CD4-positive, alpha-beta T cell (primary cell): ENCODE measurements at regions not wholly inside any gene's neighbourhood (a gene's known extent, or its start where the extent isn't known, plus 50 kb on each side); places are given as distances from the start of the nearest gene placed in this dataset.
"Not testable (repeated sequence)": the region's sequence is repeated elsewhere in the genome, so short reads cannot be mapped to it uniquely, and the experiment has no call there.

Experiments used
- ATAC-seq: fragments of 200-7000 bp; cut with Tn5 transposase; one replicate; pipeline ENCODE4 v1.10.0; 2022; ENCODE audit warnings: mild to moderate bottlenecking; ENCODE audit not compliant: poor library complexity
- CTCF ChIA-PET: fragments of 350-600 bp; sonication (Branson Sonifier 250); formaldehyde crosslinking; loops from one replicate; lab custom pipeline; 2021; ENCODE audit warnings: antibody characterized with exemption, inconsistent platforms; lab: Charles Lee
- POLR2A ChIA-PET: fragments of 350-600 bp; sonication (Branson Sonifier 250); formaldehyde crosslinking; loops from one replicate; lab custom pipeline; 2021; ENCODE audit warnings: antibody characterized with exemption, inconsistent platforms; lab: Charles Lee
- DNase-seq, 14 experiments: peaks; one replicate each; pipeline ENCODE4 v3.0.0-alpha.2; 2013 to 2020; ENCODE audit warnings: mixed read lengths in 2 of 14
- H3K27ac ChIP-seq, 2 donors: one replicate each; pipeline versions ENCODE4 v1.5.1 to v1.7.0; 2013; ENCODE audit warnings: low read length in 2 of 2, low read depth in 1 of 2, mild to moderate bottlenecking in 1 of 2
- H3K27me3 ChIP-seq, 2 experiments: 1 replicate in 1 of 2; 2 replicates in 1 of 2; pipeline versions ENCODE4 v1.6.1 to v1.7.0; 2013; ENCODE audit warnings: low read length in 2 of 2, control low read depth in 1 of 2, mild to moderate bottlenecking in 1 of 2, moderate library complexity in 1 of 2; ENCODE audit not compliant: insufficient read depth in 2 of 2, control insufficient read depth in 1 of 2
- H3K36me3 ChIP-seq: one replicate; pipeline ENCODE4 v1.6.1; 2013; ENCODE audit warnings: low read length, control low read depth; ENCODE audit not compliant: insufficient read depth
- H3K4me1 ChIP-seq: one replicate; pipeline ENCODE4 v1.6.1; 2013; ENCODE audit warnings: low read length, control low read depth; ENCODE audit not compliant: insufficient read depth
- H3K4me3 ChIP-seq: one replicate; pipeline ENCODE4 v1.5.1; 2013; ENCODE audit warnings: mild to moderate bottlenecking, low read length, moderate library complexity
- H3K9me3 ChIP-seq, 2 experiments: 1 replicate in 1 of 2; 2 replicates in 1 of 2; pipeline versions ENCODE4 v1.6.1 to v1.7.0; 2013; ENCODE audit warnings: low read length in 2 of 2, mild to moderate bottlenecking in 2 of 2, control low read depth in 1 of 2, moderate library complexity in 1 of 2; ENCODE audit not compliant: control insufficient read depth in 1 of 2, insufficient read depth in 1 of 2
- H3K27ac Mint-ChIP-seq: one replicate; pipeline ENCODE4 v1.8.0; 2020; ENCODE audit warnings: mixed read lengths
- H3K27me3 Mint-ChIP-seq: one replicate; pipeline ENCODE4 v1.8.0; 2021; ENCODE audit warnings: mixed read lengths
- H3K36me3 Mint-ChIP-seq: one replicate; pipeline ENCODE4 v1.8.0; 2021; ENCODE audit warnings: low read depth, mixed read lengths
- H3K4me1 Mint-ChIP-seq: one replicate; pipeline ENCODE4 v1.8.0; 2021; ENCODE audit warnings: low read depth, mixed read lengths
- H3K4me3 Mint-ChIP-seq: one replicate; pipeline ENCODE4 v1.8.0; 2020; ENCODE audit warnings: mild to moderate bottlenecking, mixed read lengths
- H3K9me3 Mint-ChIP-seq: one replicate; pipeline ENCODE4 v1.8.0; 2020; ENCODE audit warnings: mixed read lengths
- CTCF ChIP-seq: fragments of 200-600 bp; IDR thresholded peaks from one replicate; pipeline ENCODE4 v1.8.0; 2022; ENCODE audit warnings: antibody characterized with exemption, mild to moderate bottlenecking
- intact Hi-C, 2 experiments: fragments of 100-400 bp; cut with DNase I in 1 of 2; cut with micrococcal nuclease in 1 of 2; formaldehyde crosslinking; loops; one replicate each; pipeline versions ENCODE4 v1.15.1 to v1.9.0; 2023 to 2025; cut with DNase I, micrococcal nuclease

GRCh38 chr7:93690021-93690420, 115.5 kb upstream of the CALCR start:
- no peak for TF ChIP-seq CTCF
- Mint-ChIP-seq H3K4me3 (no peak overlapping the region), H3K36me3 (no peaks in the 10 kb centered on the region), H3K27ac (no peak overlapping the region), H3K27me3 (no peaks in the 10 kb centered on the region), H3K4me1 (no peaks in the 10 kb centered on the region), H3K9me3 (no peaks in the 10 kb centered on the region)
- no peak for ATAC-seq
- no peak for DNase-seq
- Histone ChIP-seq H3K27me3 (no peaks in the 10 kb centered on the region), H3K4me3 (no peak overlapping the region), H3K27ac (no peak overlapping the region), H3K9me3 (no peaks in the 10 kb centered on the region), H3K4me1 (no peaks in the 10 kb centered on the region), H3K36me3 (no peaks in the 10 kb centered on the region)
- intact Hi-C loops, result no loop called here
- ChIA-PET POLR2A (no interaction called here), CTCF (no interaction called here)

GRCh38 chr7:93678185-93678584, 103.7 kb upstream of the CALCR start:
- Histone ChIP-seq H3K9me3 (peaks cover 0 to 7% of the 10 kb centered on the region in 2 experiments), H3K27me3 (no peaks in the 10 kb centered on the region), H3K36me3 (no peaks in the 10 kb centered on the region), H3K4me3 (no peak overlapping the region), H3K27ac (no peak overlapping the region), H3K4me1 (no peaks in the 10 kb centered on the region)
- Mint-ChIP-seq H3K4me1 (no peaks in the 10 kb centered on the region), H3K27ac (no peak overlapping the region), H3K4me3 (no peak overlapping the region), H3K27me3 (no peaks in the 10 kb centered on the region), H3K36me3 (no peaks in the 10 kb centered on the region), H3K9me3 (no peaks in the 10 kb centered on the region)
- intact Hi-C loops, result no loop called here
- ATAC-seq, result no peak
- DNase-seq, result no peak
- TF ChIP-seq CTCF, result no peak
- POLR2A ChIA-PET, result no interaction called here
- CTCF ChIA-PET, result no interaction called here

- no peak overlapping the region for H3K4me3 ChIP-seq
- intact Hi-C loops, result no loop called here
- CTCF ChIA-PET, result no interaction called here
- Mint-ChIP-seq H3K36me3 (no peaks in the 10 kb centered on the region), H3K4me1 (no peaks in the 10 kb centered on the region), H3K27ac (no peak overlapping the region), H3K27me3 (no peaks in the 10 kb centered on the region), H3K9me3 (no peaks in the 10 kb centered on the region), H3K4me3 (no peak overlapping the region)
- H3K9me3 ChIP-seq, result peaks cover 0 to 6% of the 10 kb centered on the region in 2 experiments
- DNase-seq (no peak), ATAC-seq (no peak)
- H3K4me1 ChIP-seq, result no peaks in the 10 kb centered on the region
- no peak for TF ChIP-seq CTCF
- no peaks in the 10 kb centered on the region for H3K27me3 ChIP-seq
- no peaks in the 10 kb centered on the region for H3K36me3 ChIP-seq
- POLR2A ChIA-PET, result no interaction called here
- H3K27ac ChIP-seq, result no peak overlapping the region
Observed at GRCh38 chr7:93663561-93664299, 89.2 kb upstream of the CALCR start.

DNA sequence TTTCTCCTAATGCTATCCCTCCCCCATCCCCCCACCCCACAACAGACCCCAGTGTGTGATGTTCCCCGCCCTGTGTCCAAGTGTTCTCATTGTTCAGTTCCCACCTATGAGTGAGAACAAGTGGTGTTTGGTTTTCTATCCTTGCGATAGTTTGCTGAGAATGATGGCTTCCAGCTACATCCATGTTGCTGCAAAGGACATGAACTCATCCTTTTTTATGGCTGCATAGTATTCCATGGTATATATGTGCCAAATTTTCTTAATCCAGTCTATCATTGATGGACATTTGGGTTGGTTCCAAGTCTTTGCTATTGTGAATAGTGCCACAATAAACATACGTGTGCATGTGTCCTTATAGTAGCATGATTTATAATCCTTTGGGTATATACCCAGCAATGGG, 83.6 kb upstream of the CALCR start:
- H3K4me3 ChIP-seq, H3K27ac Mint-ChIP-seq, H3K9me3 Mint-ChIP-seq, H3K36me3 Mint-ChIP-seq, POLR2A ChIA-PET, H3K4me1 Mint-ChIP-seq, H3K27ac ChIP-seq, DNase-seq, H3K27me3 Mint-ChIP-seq, H3K4me3 Mint-ChIP-seq, H3K36me3 ChIP-seq, H3K27me3 ChIP-seq, H3K4me1 ChIP-seq, ATAC-seq, intact Hi-C loops, H3K9me3 ChIP-seq: not testable (repeated sequence)
- CTCF ChIA-PET, result interaction anchor here (1.1 kb wide), 1 partner anchor 1501 kb away, joined by 3 read pairs; no protein-coding TSS in a partner anchor
